NCI-H1694 treated with DMSO at 0.1 percent for 48 hours (cell line): ENCODE measurements at regions not wholly inside any gene's neighbourhood (a gene's known extent, or its start where the extent isn't known, plus 50 kb on each side); places are given as distances from the start of the nearest gene placed in this dataset.
"Not testable (repeated sequence)": the region's sequence is repeated elsewhere in the genome, so short reads cannot be mapped to it uniquely, and the experiment has no call there.

Experiments used
- DNase-seq: peaks from one replicate; lab custom pipeline; 2025; lab: John Stamatoyannopoulos, UW

GRCh38 chr6:115631028-115631427, 429.7 kb downstream of the FRK start:
- DNase-seq = no peak

GRCh38 chr6:115630424-115631024, 430.2 kb downstream of the FRK start:
- no peak for DNase-seq

GRCh38 chr6:115629415-115629814, 431.3 kb downstream of the FRK start:
- DNase-seq = no peak

- DNase-seq = no peak
Observed at GRCh38 chr6:115618256-115618655, 442.4 kb downstream of the FRK start.

GRCh38 chr6:115617031-115617430, 443.7 kb downstream of the FRK start:
- DNase-seq = no peak

GRCh38 chr6:115613488-115613887, 447.2 kb downstream of the FRK start:
- no peak for DNase-seq

GRCh38 chr6:115612796-115613479, 447.8 kb downstream of the FRK start:
- DNase-seq = no peak

- no peak for DNase-seq
Observed at GRCh38 chr6:115612216-115612615, 448.5 kb downstream of the FRK start.

GRCh38 chr6:115610696-115611095, 450.0 kb downstream of the FRK start:
- no peak for DNase-seq

GRCh38 chr6:115609111-115609510, 451.6 kb downstream of the FRK start:
- DNase-seq = no peak

- no peak for DNase-seq
Observed at GRCh38 chr6:115602466-115602865, 458.2 kb downstream of the FRK start.

GRCh38 chr6:115601509-115601908, 459.2 kb downstream of the FRK start:
- DNase-seq = no peak

GRCh38 chr6:115601064-115601463, 459.6 kb downstream of the FRK start:
- DNase-seq = no peak

GRCh38 chr6:115594891-115595290, 465.8 kb downstream of the FRK start:
- no peak for DNase-seq

GRCh38 chr6:115592025-115592424, 468.7 kb downstream of the FRK start:
- no peak for DNase-seq

- not testable (repeated sequence) for DNase-seq
Observed at GRCh38 chr6:115589072-115589471, 471.6 kb downstream of the FRK start.

- no peak for DNase-seq
Observed at GRCh38 chr6:115583290-115583689, 477.4 kb downstream of the FRK start.

- no peak for DNase-seq
Observed at GRCh38 chr6:115582386-115582785, 478.3 kb downstream of the FRK start.

GRCh38 chr6:115579565-115579964, 481.1 kb downstream of the FRK start:
- not testable (repeated sequence) for DNase-seq

- DNase-seq = no peak
Observed at GRCh38 chr6:115577270-115577669, 483.4 kb downstream of the FRK start.

GRCh38 chr6:115575285-115575684, 485.4 kb downstream of the FRK start:
- no peak for DNase-seq

GRCh38 chr6:115573861-115574260, 486.8 kb downstream of the FRK start:
- no peak for DNase-seq

GRCh38 chr6:115570331-115570730, 490.4 kb downstream of the FRK start:
- DNase-seq = no peak

- DNase-seq = no peak
Observed at GRCh38 chr6:115554060-115554459, 506.6 kb downstream of the FRK start.
